ENCODE measurements at regions not wholly inside any gene's neighbourhood (a gene's known extent, or its start where the extent isn't known, plus 50 kb on each side); places are given as distances from the start of the nearest gene placed in this dataset.
"Not testable (repeated sequence)": the region's sequence is repeated elsewhere in the genome, so short reads cannot be mapped to it uniquely, and the experiment has no call there.

DNA sequence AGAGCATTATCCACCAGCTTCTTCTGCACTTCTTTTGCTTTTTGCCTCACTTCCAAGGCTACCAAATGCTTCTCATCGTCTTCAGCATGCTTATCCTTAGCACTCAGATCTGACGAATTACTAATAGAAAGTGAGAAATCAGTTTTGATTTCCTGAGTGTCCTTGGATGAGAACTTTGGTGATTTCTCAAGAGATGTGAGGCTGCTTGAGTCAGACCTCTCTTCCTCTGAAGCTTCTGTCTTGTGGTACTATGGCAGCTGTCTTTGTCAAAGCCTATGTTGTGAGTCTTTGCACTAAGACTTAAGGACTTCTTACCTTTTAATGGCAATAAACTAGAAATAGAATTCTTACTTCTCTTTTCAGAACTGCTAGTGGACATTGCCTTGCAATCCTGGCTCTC lies 169.9 kb downstream of the CPE start:
- no peak for DNase-seq (ENCODE audit: missing footprints)
- intact Hi-C loops (cut with DNase I), result no loop called here
- no peak for ATAC-seq

DNA sequence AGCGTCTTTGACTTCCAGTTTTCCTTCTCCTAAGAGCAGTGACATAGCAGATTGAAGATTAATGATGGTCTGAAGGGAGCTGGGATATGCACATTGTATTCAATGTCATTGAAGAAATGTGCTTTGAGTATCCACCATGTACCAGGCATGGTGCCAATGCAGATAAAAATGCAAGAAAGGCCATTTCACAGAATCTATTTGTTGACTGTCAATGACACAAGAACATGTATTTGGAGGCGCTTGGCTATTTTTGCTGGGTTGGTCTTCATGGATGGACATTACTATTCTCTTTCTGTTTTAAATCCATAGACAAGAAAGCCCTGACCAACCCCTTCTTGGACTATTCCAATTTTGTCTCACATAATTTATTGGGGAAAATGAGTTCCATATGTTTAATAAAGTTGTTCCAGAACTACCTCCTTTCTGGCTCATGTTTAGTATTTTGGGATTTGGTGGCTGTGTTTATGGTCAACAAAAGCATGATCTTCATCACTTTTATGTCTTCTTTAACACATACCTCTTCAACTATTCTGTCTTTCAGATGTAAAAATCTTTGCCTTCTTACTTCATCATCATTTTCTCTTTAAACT lies 174.5 kb downstream of the CPE start:
- DNase-seq (ENCODE audit: missing footprints) (no peak), ATAC-seq (no peak)
- intact Hi-C loops (cut with DNase I), result no loop called here

DNA sequence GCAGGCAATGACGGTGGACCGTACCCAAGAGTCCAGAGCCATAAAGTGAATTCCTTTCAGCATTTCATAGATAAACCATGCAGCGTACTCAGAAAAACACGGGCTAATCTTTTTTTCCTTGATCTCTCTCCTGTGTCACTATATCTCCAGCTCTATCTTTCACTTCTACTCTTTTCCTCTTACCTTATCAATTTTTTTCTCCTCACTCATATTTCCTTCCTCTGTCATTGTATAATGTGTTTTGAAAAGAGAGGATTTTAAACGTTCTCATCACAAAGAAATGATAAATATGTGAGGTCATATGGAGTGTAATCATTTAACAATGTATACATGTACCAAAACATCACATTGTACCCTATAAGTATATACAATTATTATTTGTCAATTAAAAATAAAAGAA lies 176.5 kb downstream of the CPE start:
- DNase-seq (ENCODE audit: missing footprints) (no peak), ATAC-seq (no peak)
- intact Hi-C loops (cut with DNase I), result no loop called here

DNA sequence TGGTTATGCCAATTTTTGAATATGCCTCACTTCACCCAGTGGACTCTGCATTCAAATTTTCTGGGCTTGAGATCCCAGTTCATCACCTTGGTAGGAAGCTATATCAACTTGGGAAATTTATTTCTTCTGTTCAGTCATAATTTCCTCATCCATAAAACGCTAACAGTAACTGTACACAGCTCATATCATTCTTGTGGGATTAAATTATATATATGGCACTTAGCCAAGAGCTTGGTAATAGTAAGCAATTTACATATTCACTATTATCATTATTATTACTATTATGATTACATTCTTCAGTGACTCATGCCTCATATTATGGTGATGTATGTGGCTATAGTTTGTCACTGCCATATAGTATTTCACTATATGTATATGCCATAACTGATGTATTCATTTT lies 177.6 kb downstream of the CPE start:
- intact Hi-C loops (cut with DNase I), result no loop called here
- ATAC-seq, result no peak
- DNase-seq (ENCODE audit: missing footprints), result no peak

DNA sequence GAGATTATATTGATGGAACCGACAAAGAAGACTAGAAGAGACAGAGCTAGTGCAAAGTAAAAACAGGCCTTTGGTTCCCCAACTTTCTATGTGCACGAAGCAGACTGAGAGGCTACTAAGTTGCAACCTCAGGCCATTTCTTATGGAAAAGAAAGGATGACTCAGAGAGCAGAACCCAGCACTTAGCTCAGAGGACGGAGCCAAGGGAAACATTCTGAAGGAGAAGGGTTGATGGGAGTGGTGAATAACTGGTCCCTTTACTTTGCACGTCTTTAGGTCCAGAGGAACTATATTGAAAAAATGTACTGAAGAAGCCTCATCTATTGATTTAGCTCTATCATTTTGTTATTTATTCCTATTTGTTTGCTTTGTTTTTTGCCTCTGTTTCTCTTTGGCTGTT lies 182.1 kb downstream of the CPE start:
- intact Hi-C loops (cut with DNase I), result no loop called here
- no peak for DNase-seq (ENCODE audit: missing footprints)
- ATAC-seq, result no peak

DNA sequence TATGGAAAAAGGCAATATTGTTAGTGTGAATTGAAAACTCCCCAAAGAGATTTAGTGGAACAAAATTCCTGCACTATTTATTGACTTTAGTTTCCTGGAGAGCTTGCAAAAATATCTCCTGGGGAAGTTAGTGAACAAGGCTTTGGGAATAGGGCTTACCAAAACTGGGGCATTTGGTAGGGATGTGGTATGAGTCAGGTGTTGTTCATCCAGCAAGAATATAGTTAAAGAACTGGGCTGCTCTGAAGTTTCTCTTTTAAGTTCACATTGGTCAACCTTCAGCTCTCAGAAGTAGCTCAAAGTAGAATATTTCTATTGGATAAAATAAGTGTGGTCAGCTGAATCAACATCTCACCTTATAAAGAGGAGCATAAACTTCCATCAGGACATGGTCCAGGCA lies 185.0 kb downstream of the CPE start:
- DNase-seq (ENCODE audit: missing footprints), result no peak
- intact Hi-C loops (cut with DNase I), result no loop called here

DNA sequence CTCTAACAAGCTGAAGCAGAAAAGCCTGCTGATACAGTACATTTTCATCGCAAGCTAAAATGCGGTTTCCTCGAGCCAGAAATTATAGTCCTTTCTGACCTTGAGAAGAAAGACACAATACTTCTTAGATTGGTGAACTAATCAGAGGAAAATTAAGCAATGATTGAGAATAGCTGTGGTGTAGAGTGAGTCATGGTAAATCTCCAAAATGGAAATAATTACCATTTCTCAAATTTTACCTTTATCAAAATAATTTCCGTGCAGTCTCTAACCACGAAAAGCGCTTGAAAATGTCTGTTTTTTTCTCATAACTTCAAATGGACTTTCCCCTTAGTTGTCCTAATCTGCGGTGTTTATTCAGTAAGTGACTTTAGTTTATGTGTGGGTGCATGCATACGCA lies 190.2 kb downstream of the CPE start:
- intact Hi-C loops (cut with DNase I), result no loop called here
- ATAC-seq (no peak), DNase-seq (ENCODE audit: missing footprints) (no peak)

More for the DNA sequence above, 185.0 kb downstream of the CPE start:
- no peak for ATAC-seq

DNA sequence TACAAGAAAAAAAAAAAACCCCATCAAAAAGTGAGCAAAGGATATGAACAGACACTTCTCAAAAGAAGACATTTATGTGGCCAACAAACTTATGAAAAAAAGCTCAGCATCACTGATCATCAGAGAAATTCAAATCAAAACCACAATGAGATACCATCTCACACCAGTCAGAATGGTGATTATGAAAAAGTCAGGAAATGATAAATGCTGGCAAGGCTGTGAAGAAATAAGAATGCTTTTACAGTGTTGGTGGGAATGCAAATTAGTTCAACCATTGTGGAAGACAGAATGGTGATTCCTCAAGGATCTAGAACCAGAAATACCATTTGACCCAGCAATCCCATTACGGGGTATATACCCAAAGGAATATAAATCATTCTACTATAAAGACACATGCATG lies 192.7 kb downstream of the CPE start:
- ATAC-seq; DNase-seq (ENCODE audit: missing footprints); intact Hi-C loops (cut with DNase I): not testable (repeated sequence)

DNA sequence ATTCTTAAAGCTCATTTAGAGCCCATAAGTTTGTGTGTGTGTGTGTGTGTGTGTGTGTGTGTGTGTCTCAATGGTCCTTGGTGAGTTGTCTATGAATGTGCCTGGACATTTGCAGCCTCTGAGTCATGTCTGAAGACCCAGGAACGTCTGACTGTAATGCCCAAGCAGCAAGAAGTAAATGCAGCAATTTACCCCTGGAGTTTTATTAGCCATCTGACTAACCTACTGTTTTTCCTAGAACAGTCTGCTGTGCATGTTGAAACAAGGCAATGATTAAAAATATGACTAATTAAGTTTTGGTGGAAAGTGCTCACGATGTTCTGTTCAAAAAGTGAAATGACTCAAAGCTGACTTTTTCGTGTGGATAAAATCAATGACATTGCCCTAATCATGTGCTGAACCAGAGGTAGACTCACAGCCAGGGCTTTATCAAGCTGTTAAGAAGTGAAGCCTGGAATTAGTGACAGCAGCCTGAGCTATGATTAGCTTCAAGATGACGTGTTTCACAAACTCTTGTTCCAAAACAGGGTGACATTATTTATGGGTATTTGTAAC lies 201.6 kb downstream of the CPE start:
- intact Hi-C loops (cut with DNase I), result no loop called here
- no peak for DNase-seq (ENCODE audit: missing footprints)
- peak; percentile 83 for ATAC-seq

DNA sequence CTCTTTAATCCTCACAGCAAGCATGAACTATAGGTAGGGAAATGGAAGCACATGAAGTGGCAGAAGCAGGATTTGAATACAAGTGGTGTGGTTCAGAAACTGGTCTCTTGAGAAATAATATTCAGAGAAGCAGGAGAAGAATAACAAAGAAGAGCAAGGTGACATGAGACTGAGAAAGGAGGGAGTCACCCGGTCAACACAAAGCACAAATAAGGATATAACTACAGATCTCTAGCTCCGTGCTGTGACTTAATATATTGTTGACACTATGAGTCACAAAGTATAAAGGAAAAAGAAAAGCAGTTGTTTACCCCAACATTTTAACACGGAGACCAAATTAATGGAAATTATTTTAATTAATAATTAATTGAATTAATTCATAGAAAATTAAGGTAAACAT lies 204.5 kb downstream of the CPE start:
- intact Hi-C loops (cut with DNase I), result no loop called here
- ATAC-seq (no peak), DNase-seq (ENCODE audit: missing footprints) (no peak)

DNA sequence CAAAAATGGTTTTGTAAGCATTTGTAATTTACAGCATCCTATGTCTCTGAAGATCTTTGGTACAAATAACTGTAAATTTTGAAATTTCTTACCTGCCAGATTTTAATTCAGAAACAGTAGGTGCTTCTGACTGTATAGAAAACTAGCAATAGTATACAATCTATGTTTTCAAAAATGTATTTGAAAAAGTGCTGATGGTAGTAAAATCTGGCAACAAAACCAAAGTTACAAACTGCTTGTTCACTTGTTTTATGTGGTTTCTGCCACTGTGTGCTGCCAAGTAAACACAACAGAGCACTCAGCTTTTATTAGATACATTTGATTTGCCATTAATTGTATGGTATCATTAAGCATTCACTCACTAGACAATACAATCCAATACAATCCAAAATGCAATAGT lies 206.1 kb downstream of the CPE start:
- ATAC-seq (no peak), DNase-seq (ENCODE audit: missing footprints) (no peak)
- intact Hi-C loops (cut with DNase I), result no loop called here

DNA sequence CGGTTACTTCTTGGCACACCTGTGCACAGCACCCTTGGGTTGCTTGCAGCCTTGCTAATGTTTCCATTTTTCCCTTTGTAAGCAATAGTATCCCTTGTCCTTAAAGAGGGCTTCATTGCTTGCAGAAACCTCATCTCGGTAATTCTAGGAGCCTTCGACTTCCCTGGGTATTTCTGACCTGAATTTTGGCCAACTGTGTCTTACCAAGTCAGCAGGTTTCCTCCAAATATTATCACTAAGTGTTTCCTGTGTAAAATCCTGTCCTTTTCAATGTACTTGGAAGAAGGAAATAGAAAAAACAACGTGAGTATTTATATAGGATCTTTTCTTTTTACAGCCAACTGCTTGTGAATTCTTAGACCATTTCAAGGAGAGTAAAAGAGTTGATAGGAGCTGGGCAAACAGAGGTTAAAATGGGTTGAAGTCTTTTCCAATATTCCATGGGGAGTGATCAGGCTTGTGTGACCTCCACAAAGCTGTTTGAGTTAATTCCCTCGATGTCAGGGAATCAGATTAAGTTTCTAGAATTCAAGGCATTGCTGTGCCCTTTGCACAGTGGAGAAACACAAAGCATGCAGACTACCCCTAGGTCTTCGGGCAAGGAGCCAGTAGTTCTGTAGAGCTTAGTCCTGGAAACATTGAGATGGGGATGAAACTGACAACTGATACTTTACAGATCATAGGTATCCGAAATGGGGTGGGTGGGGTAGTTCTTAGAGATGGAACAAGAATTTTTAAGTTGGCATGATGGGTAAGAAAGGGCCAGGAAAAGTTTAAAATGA lies 209.9 kb downstream of the CPE start:
- no peak for ATAC-seq
- intact Hi-C loops (cut with DNase I), result no loop called here
- no peak for DNase-seq (ENCODE audit: missing footprints)

DNA sequence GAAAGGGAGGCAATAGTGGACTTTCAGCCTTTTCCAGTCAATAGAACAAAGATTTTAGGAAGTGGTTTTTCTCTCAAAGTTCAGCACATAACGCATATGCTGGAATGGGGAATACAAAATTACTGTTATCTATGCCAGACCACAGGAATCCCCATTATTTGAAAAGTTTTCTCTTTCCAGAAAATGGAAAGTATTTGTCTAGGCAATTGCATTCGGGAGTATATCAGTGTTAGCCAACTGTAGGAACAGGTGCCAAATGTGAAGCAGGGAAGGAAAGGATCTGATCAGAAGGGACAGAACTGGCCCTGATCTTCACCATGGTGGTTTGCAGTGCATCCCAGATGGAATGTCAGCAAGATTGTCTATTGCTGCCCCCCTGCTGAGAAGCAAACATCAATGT lies 213.6 kb downstream of the CPE start:
- ATAC-seq (no peak), DNase-seq (ENCODE audit: missing footprints) (no peak)
- intact Hi-C loops (cut with DNase I), result no loop called here

DNA sequence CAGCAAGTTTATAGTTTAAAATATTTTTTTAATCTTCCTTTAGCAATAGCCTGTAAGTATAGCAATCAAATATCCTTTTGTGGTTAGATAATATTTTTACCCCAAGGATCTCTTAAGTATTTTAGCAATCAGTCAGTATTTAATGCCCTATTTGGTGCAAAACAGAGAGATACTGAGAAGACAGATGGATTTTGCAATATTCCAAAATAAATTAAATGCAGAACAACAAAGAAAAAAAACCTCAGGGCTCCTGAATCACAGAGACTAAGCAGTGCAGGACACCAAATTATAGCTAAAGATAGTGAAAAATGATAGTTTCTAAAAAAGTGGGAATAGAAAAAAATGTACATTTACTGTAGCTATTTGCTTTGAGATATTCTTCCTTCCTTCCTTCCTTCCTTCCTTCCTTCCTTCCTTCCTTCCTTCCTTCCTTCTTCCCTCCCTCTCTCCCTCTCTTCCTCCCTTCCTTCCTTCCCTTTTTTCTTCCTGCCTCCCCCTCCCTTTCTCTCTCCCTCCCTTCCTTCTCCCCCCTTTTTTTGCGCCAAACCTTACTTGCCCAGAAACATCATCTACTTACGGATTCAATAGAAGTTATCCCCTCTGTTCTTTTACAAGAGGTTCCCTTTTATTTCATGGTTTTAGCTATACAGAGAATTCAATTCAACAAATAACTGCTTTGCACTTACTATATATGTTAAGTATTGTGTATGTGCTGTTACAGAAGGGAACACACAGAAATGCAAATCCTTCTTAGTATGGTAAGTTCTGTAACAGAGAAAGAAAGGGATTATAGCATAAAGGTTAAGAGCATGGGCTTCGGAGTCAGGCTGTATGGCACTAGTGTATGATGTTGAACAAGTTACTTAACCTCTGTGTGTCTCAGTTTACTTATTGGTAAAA lies 219.0 kb downstream of the CPE start:
- ATAC-seq, result no peak
- intact Hi-C loops (cut with DNase I), result no loop called here
- peak; percentile 43 for DNase-seq (ENCODE audit: missing footprints)

DNA sequence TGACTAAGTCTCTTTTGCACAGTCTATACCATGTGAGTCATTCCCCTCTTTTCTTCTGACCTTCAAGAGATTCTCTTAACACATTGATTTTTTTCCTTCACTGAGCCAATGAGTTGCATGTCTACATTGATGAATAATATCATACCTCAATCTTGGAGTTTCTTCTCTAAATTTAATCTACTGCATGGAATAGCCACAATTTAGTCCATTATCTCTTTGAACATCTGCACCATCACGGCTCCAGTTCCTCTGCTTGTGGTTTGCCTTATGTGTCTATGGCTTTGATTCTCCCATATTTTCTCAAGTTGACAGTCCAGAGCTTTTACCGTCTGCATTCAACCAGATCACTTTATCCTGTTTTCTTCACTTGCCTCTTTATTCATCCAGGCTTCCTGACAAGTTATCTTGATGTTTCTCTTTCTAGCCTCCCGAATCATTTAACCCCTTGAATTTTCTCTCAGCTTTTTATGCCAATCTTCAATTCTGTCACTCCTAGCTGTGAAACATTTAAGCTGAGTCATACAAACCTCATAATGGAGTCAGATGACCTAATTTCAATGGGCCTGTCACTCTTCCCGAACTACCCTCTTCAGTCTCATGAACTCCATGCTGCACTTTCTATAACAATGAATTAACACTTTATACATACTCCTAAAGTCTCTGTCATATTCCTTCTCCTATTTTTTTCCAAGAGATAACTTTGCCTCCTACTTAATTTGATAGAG lies 222.3 kb downstream of the CPE start:
- ATAC-seq (no peak), DNase-seq (ENCODE audit: missing footprints) (no peak)
- intact Hi-C loops (cut with DNase I), result no loop called here

DNA sequence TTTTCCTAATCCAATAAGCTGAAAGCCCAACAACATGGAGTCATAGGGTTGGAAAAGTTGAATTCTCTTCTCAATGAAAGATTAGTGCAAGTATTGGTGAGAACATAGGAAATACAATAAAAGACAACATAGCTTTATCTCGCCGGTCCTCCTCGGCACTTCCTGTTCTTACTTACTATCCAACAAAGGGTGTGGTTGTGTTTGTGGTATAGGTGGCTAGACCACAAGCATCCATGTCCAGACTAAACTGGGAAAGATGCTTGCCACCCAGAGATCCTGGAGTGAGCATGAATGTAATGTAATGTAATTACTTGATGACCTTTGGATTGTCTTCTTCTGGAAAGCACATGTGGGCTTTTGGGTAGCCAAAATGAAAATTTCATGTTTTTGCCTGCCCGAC lies 223.8 kb downstream of the CPE start:
- DNase-seq (ENCODE audit: missing footprints) (no peak), ATAC-seq (no peak)
- intact Hi-C loops (cut with DNase I), result no loop called here

DNA sequence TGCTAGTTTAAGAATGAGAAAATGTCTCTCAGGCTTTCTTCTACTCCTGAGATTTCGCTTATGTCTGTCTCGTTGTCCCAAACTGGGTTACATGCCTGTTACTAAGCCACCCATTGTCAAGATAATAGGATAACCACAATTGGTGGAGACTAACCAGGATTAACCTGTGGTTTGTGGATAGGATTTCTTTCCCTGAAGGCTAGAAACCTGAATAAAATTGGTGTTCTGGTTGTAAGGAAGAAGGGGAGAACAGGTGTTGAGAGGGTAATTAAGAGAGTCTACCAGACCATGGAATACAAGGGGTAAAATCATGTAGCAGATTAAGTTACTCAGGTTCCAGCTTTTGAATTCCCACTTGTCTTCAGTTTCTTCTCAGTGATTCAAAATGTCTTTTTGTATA lies 225.4 kb downstream of the CPE start:
- intact Hi-C loops (cut with DNase I), result no loop called here
- DNase-seq (ENCODE audit: missing footprints), result no peak
- no peak for ATAC-seq

DNA sequence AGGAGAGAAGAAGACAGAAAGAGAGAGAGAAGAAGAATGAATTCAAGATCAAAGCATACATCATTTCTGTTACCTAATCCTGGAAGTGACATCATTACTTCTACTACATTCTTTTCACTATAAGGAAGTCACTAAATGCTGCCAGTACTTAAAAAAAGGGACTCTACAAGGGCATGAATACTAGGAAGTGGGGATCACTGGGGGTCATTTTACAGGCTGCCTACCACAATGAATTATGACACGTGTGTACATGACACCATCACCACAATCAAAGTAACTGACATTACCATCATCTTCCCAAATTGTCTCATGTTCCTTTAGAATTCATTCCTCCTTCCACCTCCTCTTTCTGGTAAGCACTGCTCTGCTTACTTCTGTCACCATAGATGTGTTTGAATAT lies 227.0 kb downstream of the CPE start:
- DNase-seq (ENCODE audit: missing footprints) (no peak), ATAC-seq (no peak)
- intact Hi-C loops (cut with DNase I), result no loop called here

Data from Right ventricle myocardium inferior (tissue), 1 donor.